A549 (cell line): ENCODE measurements at regions not wholly inside any gene's neighbourhood (a gene's known extent, or its start where the extent isn't known, plus 50 kb on each side); places are given as distances from the start of the nearest gene placed in this dataset.

Source experiments
- ATAC-seq, 2 experiments: fragments of 200-7000 bp in 1 of 2; fragments of >200 bp in 1 of 2; cut with Nextera tagmentation in 1 of 2; cut with Tn5 transposase in 1 of 2; 3 replicates each; pipeline versions ENCODE4 v1.8.0 to v1.9.1; 2018 to 2020; ENCODE audit warnings: mild to moderate bottlenecking in 1 of 2, moderate library complexity in 1 of 2
- CTCF ChIA-PET: fragments of 300-600 bp; sonication (Branson Sonifier 250); formaldehyde crosslinking; extraction: SDS; loops from one replicate; lab custom pipeline; 2021; ENCODE audit warnings: antibody characterized with exemption, inconsistent platforms; lab: Yijun Ruan, JAX
- POLR2A ChIA-PET: fragments of 350-600 bp; formaldehyde crosslinking; extraction: SDS; loops from one replicate; lab custom pipeline; 2021; ENCODE audit warnings: antibody characterized with exemption, inconsistent platforms; lab: Yijun Ruan, JAX
- DNase-seq, 2 experiments: peaks; one replicate each; pipeline versions ENCODE4 v3.0.0 to v3.0.0-alpha.2; 2011 to 2016; ENCODE audit warnings: low read depth in 1 of 2, low spot score in 1 of 2
- FAIRE-seq: peaks from 2 replicates; lab custom pipeline; 2011; peaks lifted over from hg19 to GRCh38; lab: Jason Lieb, UNC
- H3K27ac ChIP-seq, 2 experiments: fragments of >200 bp; sonication (Bioruptor Twin); formaldehyde crosslinking; 3 replicates each; pipeline ENCODE4 v1.5.1; 2016 to 2017
- H3K4me1 ChIP-seq: fragments of >200 bp; sonication (Bioruptor Twin); formaldehyde crosslinking; 3 replicates; pipeline ENCODE4 v1.6.1; 2016
- H3K4me2 ChIP-seq: fragments of >200 bp; sonication (Bioruptor Twin); formaldehyde crosslinking; 3 replicates; pipeline ENCODE4 v1.6.1; 2016
- H3K4me3 ChIP-seq: fragments of >200 bp; sonication (Bioruptor Twin); formaldehyde crosslinking; 3 replicates; pipeline ENCODE4 v1.5.1; 2016
- H3K9me3 ChIP-seq: fragments of >200 bp; sonication (Bioruptor Twin); formaldehyde crosslinking; 3 replicates; pipeline ENCODE4 v1.6.1; 2016
- BHLHE40 ChIP-seq: IDR thresholded peaks from 2 replicates; pipeline ENCODE4 v1.6.1; 2012; ENCODE audit warnings: low read depth, low read length, inconsistent platforms
- CBX2 ChIP-seq: fragments of 200-600 bp; sonication (generic); IDR thresholded peaks from 2 replicates; pipeline ENCODE4 v1.6.1; 2016; ENCODE audit warnings: low read depth, mild to moderate bottlenecking, borderline replicate concordance
- CBX8 ChIP-seq: fragments of 200-600 bp; sonication (generic); IDR thresholded peaks from 2 replicates; pipeline ENCODE4 v1.6.1; 2016
- EHF ChIP-seq: fragments of 250-450 bp; sonication (Bioruptor Pico); IDR thresholded peaks from 2 replicates; pipeline ENCODE4 v1.5.0; 2020; ENCODE audit warnings: mild to moderate bottlenecking
- ELK1 ChIP-seq: fragments of 150-350 bp; IDR thresholded peaks from 2 replicates; pipeline ENCODE4 v1.6.1; 2014; ENCODE audit warnings: low read depth, mild to moderate bottlenecking, low read length
- HES2 ChIP-seq: fragments of >200 bp; sonication (Bioruptor Twin); formaldehyde crosslinking; IDR thresholded peaks from 2 replicates; pipeline ENCODE4 v1.6.1; 2016
- HOXA7 ChIP-seq: fragments of 250-450 bp; sonication (Bioruptor Pico); IDR thresholded peaks from 2 replicates; pipeline ENCODE4 v1.5.0; 2020; ENCODE audit warnings: mild to moderate bottlenecking, moderate library complexity
- HOXB13 ChIP-seq: fragments of 250-450 bp; sonication (Bioruptor Pico); IDR thresholded peaks from 2 replicates; pipeline ENCODE4 v1.5.0; 2020; ENCODE audit warnings: low read depth, mild to moderate bottlenecking, moderate library complexity
- HOXB5 ChIP-seq: fragments of 250-450 bp; sonication (Bioruptor Pico); IDR thresholded peaks from 2 replicates; pipeline ENCODE4 v1.5.0; 2020; ENCODE audit warnings: mild to moderate bottlenecking, moderate library complexity
- JUNB ChIP-seq: fragments of >200 bp; sonication (Bioruptor Twin); formaldehyde crosslinking; IDR thresholded peaks from 2 replicates; pipeline ENCODE4 v1.6.1; 2016
- KDM5A ChIP-seq: fragments of 200-600 bp; sonication (generic); IDR thresholded peaks from 2 replicates; pipeline ENCODE4 v1.6.1; 2016; ENCODE audit warnings: antibody characterized with exemption, mild to moderate bottlenecking
- NR3C1 ChIP-seq: fragments of >200 bp; sonication (Bioruptor Twin); formaldehyde crosslinking; IDR thresholded peaks from 3 replicates; pipeline ENCODE4 v1.6.1; 2017
- PBX3 ChIP-seq: IDR thresholded peaks from 2 replicates; pipeline ENCODE4 v1.6.1; 2012
- PHF8 ChIP-seq: fragments of 200-600 bp; sonication (generic); IDR thresholded peaks from 2 replicates; pipeline ENCODE4 v1.6.1; 2016; ENCODE audit warnings: low read depth, mild to moderate bottlenecking, antibody characterized with exemption, moderate library complexity, borderline replicate concordance
- RAD21 ChIP-seq, 2 experiments: fragments of >200 bp in 1 of 2; sonication (Bioruptor Twin) in 1 of 2; formaldehyde crosslinking in 1 of 2; IDR thresholded peaks in 1 of 2; conservative IDR thresholded peaks in 1 of 2; 2 replicates in 1 of 2; 3 replicates in 1 of 2; pipeline ENCODE4 v1.6.1; 2012 to 2018; ENCODE audit warnings: inconsistent platforms in 1 of 2
- REST ChIP-seq: fragments of 200-600 bp; sonication (generic); IDR thresholded peaks from 2 replicates; pipeline ENCODE4 v1.6.1; 2016; ENCODE audit warnings: antibody characterized with exemption, mild to moderate bottlenecking, moderate library complexity
- TFCP2L1 ChIP-seq: fragments of 250-450 bp; sonication (Bioruptor Pico); IDR thresholded peaks from 2 replicates; pipeline ENCODE4 v1.5.0; 2021; ENCODE audit warnings: mild to moderate bottlenecking
- WGBS: methylation state at CpG from one replicate; pipeline ENCODE4 v1.1.6; 2017; ENCODE audit errors: missing lambda C conversion rate; 5-methylcytosine and 5-hydroxymethylcytosine counted together

GRCh38 chr13:30364876-30365275 is 57.4 kb upstream of the UBE2L5 start:
- no peak for FAIRE-seq
- POLR2A ChIA-PET = no interaction called here
- Histone ChIP-seq H3K4me2 (no peak overlapping the region), H3K9me3 (no peaks in the 10 kb centered on the region), H3K4me1 (0 out of 3 replicates have a peak, but pooled peaks cover 6% of the 10 kb centered on the region), H3K4me3 (no peak overlapping the region), H3K27ac (no peak overlapping the region)
- ATAC-seq = no peak
- WGBS = 97% methylated on average over 7 of the region's 7 CpGs
- DNase-seq = no peak
- TF ChIP-seq HOXB13 (CRISPR knock-in tag) (no peak), HOXA7 (no peak), PBX3 (no peak), RAD21 (conservative IDR thresholded peaks at IDR 0.05 in 1 of 2, IDR thresholded peaks at IDR 0.05 in 1 of 2) (no peak), NR3C1 (no peak), KDM5A (no peak), ELK1 (no peak), HOXB5 (CRISPR knock-in tag) (no peak), EHF (CRISPR knock-in tag) (no peak), JUNB (no peak)
- CTCF ChIA-PET = no interaction called here

- Histone ChIP-seq H3K9me3 (no peaks in the 10 kb centered on the region), H3K27ac (no peak overlapping the region), H3K4me1 (0 out of 3 replicates have a peak, but pooled peaks cover 6% of the 10 kb centered on the region), H3K4me3 (no peak overlapping the region), H3K4me2 (no peak overlapping the region)
- ATAC-seq (no peak), FAIRE-seq (no peak), DNase-seq (no peak)
- CTCF ChIA-PET = no interaction called here
- 94% methylated on average over 1 of the region's 1 CpG for WGBS
- TF ChIP-seq ELK1 (no peak), HOXA7 (no peak), CBX8 (no peak), TFCP2L1 (no peak), CBX2 (no peak), HES2 (no peak), PHF8 (no peak), BHLHE40 (no peak), REST (no peak)
- POLR2A ChIA-PET = no interaction called here
Measured at GRCh38 chr13:30366088-30366487, 56.2 kb upstream of the UBE2L5 start.
